VCaP (cell line): ENCODE measurements at regions not wholly inside any gene's neighbourhood (a gene's known extent, or its start where the extent isn't known, plus 50 kb on each side); places are given as distances from the start of the nearest gene placed in this dataset.

ENCODE experiments used
- H3K27ac ChIP-seq: fragments of 450-650 bp; 2 replicates; pipeline ENCODE4 v1.5.1; 2017
- TF ChIP-seq, protein P1 (sequence below): fragments of 450-650 bp; conservative IDR thresholded peaks from 2 replicates; pipeline ENCODE4 v1.5.1; 2017; ENCODE audit warnings: mild to moderate bottlenecking, moderate library complexity

DNA sequence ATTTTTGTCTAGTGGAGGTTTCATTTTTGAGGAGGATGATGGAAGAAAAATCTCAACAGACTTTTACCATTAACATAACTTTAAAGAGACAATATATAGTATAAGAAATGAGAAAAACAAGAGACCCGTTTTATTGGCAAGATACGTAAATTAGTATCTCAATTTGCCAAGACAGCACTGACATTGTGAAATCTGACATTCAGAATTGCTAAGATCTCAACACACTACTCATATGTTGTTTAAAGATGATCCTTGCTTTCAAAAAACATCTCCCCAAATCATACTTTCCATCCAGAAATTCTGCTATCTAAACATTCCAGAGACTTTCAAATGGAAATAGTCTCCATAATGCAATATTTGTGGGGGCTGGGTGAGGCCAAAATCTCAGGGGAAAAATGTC, 220.9 kb upstream of the CEP162 start:
- TF ChIP-seq, protein P1, sequence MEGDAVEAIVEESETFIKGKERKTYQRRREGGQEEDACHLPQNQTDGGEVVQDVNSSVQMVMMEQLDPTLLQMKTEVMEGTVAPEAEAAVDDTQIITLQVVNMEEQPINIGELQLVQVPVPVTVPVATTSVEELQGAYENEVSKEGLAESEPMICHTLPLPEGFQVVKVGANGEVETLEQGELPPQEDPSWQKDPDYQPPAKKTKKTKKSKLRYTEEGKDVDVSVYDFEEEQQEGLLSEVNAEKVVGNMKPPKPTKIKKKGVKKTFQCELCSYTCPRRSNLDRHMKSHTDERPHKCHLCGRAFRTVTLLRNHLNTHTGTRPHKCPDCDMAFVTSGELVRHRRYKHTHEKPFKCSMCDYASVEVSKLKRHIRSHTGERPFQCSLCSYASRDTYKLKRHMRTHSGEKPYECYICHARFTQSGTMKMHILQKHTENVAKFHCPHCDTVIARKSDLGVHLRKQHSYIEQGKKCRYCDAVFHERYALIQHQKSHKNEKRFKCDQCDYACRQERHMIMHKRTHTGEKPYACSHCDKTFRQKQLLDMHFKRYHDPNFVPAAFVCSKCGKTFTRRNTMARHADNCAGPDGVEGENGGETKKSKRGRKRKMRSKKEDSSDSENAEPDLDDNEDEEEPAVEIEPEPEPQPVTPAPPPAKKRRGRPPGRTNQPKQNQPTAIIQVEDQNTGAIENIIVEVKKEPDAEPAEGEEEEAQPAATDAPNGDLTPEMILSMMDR = no peak
- no peak overlapping the region for H3K27ac ChIP-seq

DNA sequence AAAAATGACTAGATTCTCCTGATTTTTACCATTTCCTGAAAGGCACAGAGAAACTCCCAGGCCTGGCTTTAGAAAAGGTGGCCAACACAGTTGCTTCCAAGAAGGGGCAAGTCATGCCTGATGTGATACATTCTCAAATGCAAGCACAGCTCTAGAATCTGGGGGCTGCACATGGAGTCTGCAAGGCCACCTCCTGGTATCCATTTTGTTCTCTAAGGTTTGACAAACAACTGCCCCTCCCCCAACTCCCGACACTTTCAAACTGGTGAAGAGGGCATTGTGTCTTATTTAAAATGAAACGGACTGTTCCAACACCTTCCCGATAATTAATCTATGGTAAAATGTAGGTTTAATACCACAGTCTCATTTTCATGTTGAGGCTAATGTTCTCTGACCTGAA, 220.2 kb upstream of the CEP162 start:
- H3K27ac ChIP-seq = no peak overlapping the region
- TF ChIP-seq, protein P1 = no peak

DNA sequence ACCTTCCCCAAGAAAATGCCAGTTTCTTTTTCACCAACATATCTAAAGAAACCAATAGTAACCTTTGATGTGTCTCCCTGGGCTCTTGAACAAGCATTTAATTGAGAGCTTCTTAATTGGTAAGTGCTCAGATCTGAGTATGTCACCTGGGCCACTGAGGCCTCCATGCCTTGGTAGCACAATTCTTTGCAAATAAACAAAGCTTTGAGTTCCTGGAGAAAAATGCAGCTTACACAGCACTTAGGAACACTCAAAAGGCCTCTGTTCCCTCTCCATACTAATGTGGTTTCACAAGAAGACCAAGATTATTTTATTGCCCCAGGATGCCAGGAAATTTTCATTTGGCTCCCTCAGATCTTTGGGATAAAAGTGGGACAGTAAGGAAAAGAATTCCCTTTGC, 217.6 kb upstream of the CEP162 start:
- TF ChIP-seq, protein P1 = no peak
- H3K27ac ChIP-seq = no peak overlapping the region

DNA sequence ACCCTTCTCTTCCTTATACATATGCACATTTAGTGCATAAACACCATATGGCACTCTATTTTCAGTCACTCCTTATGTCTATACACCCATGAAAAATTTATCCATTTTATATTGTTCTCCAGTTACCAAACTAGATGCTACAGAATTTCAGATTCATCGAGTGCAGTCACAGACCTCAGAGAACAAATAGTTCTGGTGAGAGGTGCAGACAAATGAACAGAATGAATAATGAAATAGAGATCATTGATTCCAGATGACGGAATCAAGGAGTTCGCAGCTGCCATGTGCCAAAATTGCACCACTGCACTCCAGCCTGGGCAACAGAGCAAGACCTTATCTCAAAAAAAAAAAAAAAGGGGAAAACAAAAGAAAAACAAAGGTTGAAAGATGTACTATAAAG, 214.8 kb upstream of the CEP162 start:
- H3K27ac ChIP-seq = no peak overlapping the region
- TF ChIP-seq, protein P1 = no peak

DNA sequence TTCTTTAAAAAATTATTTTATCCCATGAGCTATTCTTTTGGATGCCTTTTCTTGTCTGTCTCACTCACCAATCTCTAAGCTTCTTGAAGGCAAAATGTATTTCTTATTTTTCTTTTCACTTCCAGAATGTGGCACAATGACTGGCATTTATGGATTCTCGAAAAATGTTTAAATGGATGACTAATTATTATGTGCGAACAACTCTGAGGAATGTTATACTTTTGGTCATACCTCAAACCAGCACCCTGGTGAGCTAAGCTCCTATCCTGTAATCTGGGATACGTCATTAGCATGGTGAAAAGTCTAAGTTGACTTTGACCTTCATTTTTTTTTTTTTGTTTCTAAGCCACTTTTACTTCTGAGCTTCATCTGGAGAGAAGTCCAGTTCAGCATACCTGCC, 214.0 kb upstream of the CEP162 start:
- TF ChIP-seq, protein P1 = no peak
- no peak overlapping the region for H3K27ac ChIP-seq

DNA sequence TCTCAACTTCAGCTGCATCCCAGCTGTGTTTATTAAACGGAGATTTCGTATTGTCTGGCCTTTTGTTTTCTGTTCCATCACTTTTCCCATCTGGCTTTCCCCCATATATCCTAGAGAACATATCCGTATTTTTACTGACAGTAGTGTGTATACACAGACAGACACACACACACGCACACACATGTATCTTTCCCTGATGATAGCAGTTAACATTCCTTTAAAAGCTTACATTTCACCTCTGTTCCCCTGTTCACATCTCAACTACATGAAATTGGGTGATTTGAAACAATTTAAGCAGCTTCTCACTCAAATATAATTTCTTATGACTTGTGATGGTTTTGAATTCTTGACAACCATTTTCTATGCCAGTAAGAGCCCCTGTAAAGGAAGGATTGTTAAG, 207.1 kb upstream of the CEP162 start:
- no peak overlapping the region for H3K27ac ChIP-seq
- TF ChIP-seq, protein P1 = no peak

DNA sequence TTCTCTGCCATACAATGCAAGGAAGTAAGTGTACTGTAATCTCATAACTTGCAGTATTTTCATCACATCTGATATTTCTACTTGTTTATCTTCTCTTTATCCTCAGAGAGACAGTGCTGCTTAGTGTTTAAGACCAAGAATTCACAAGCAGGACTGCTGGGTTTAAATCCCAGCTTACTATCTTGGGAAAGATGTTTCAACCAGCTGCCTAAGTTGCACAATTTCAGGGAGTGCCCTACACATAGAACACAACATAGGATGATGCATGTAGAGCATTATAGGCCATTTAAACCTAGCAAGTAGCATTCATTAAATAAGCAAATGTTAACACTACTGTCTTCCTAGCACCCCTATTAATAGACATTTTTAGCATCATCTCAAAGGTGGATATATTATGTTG, 205.2 kb upstream of the CEP162 start:
- H3K27ac ChIP-seq = no peak overlapping the region
- TF ChIP-seq, protein P1 = no peak
